C4-2B (cell line): ENCODE measurements at regions not wholly inside any gene's neighbourhood (a gene's known extent, or its start where the extent isn't known, plus 50 kb on each side); places are given as distances from the start of the nearest gene placed in this dataset.

Source experiments
- H3K27ac ChIP-seq: fragments of 450-650 bp; 2 replicates; pipeline ENCODE4 v1.5.1; 2017
- ZFX ChIP-seq: fragments of 450-650 bp; IDR thresholded peaks from 2 replicates; pipeline ENCODE4 v1.6.1; 2017
- TF ChIP-seq, protein P1 (sequence below): fragments of 450-650 bp; conservative IDR thresholded peaks from 2 replicates; pipeline ENCODE4 v1.5.1; 2017; ENCODE audit warnings: mild to moderate bottlenecking

DNA sequence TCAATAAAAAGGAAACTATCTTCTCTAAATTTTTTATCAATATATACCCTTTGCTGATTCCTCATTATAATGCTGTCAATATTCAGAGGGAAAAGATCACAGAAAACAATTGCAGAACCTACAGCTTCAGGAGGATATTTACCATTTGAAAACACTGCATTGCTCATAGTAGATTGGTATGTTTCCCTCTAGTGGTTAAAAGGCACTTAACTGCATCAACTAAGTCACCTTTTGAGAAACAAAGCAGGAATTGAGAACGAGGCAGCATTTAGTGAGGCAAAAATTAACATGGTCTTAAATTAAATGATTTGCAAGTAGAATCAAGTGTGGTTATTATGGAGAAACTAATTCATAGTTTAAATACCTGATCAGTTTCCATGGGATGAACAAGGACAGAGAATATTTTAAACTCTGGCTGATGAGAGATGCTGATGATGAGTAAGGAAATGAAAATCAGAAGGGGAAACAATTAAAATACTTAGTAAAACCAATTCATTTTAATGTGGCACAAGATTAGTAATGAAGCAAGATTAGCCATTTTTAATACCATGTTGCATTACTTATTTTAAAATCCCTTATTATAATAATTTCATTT is 642.1 kb downstream of the EPHA7 start:
- H3K27ac ChIP-seq, result no peak overlapping the region
- TF ChIP-seq ZFX, result no peak
- TF ChIP-seq, protein P1, sequence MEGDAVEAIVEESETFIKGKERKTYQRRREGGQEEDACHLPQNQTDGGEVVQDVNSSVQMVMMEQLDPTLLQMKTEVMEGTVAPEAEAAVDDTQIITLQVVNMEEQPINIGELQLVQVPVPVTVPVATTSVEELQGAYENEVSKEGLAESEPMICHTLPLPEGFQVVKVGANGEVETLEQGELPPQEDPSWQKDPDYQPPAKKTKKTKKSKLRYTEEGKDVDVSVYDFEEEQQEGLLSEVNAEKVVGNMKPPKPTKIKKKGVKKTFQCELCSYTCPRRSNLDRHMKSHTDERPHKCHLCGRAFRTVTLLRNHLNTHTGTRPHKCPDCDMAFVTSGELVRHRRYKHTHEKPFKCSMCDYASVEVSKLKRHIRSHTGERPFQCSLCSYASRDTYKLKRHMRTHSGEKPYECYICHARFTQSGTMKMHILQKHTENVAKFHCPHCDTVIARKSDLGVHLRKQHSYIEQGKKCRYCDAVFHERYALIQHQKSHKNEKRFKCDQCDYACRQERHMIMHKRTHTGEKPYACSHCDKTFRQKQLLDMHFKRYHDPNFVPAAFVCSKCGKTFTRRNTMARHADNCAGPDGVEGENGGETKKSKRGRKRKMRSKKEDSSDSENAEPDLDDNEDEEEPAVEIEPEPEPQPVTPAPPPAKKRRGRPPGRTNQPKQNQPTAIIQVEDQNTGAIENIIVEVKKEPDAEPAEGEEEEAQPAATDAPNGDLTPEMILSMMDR, result peak; percentile 69

DNA sequence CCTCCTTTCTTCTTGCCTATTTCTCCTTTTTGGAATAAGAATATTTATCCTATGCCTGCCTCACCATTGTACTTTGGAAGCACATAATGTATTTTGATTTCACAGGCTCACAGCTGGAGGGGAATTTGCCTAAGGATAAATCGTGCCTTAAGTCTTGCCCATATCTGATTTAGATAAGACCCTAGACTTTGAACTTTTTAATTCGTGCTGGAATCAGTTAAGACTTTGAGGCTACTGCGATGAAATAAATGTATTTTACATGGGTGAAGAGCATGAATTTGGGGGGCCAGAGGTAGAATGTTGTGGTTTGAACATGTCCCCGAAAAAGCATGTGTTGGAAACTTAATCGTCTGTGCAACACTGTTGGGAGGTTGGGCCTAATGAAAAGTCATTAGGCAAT is 648.8 kb downstream of the EPHA7 start:
- TF ChIP-seq ZFX, result no peak
- TF ChIP-seq, protein P1, result no peak
- H3K27ac ChIP-seq, result no peak overlapping the region

DNA sequence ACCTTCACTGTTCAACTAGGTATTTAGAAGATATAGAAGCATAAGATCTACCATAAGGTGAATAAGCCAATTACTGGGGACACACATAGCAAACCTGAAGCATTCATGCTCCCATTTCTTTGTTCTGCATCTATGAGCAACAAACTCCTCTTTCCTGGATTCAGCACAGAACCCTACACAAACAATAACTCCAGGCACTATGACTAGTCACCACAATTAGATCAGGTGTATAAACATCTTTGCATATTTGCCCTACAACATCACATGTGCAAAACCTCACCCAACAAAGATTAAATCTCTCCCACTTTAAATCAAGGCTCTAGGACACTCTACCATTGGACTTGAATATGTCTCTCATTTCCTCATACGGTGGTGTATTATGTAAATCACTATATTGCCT is 652.3 kb downstream of the EPHA7 start:
- TF ChIP-seq, protein P1, result no peak
- no peak for TF ChIP-seq ZFX
- no peak overlapping the region for H3K27ac ChIP-seq

DNA sequence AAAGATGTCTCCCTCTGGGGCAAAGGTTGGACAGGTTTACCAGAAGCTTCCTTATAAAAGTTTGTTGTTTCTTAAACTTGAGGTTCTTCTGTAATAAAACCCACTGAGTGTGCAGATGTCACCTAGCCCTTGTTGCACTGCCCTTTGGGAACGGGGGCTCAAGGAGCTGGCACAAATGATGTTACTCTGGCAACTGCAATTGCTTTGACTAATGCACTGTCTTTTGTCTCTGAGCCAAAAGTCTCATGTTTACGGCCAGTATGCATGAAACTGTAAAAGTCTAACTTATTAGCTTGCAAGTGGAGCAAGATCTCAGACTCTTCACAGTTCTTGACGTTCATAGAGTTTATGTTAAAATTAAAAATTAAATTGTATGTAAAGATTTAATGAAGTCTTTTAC is 655.7 kb downstream of the EPHA7 start:
- no peak for TF ChIP-seq ZFX
- TF ChIP-seq, protein P1, result no peak
- H3K27ac ChIP-seq, result no peak overlapping the region

DNA sequence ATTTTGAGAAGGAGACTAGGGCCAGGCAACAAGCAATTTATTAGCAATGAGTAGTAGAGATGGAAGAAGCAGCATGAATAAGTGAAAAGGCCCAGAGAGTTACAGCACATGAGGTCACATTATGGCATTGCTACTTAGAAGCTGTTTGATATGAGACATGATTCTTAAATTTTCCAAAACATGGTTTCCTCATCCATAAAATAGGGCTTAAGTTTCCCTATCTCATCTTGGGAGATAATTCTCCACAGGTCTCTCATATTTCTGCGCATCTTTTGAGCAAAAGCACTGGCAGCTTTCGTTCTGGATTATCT is 656.1 kb downstream of the EPHA7 start:
- TF ChIP-seq ZFX, result no peak
- TF ChIP-seq, protein P1, result no peak
- no peak overlapping the region for H3K27ac ChIP-seq

DNA sequence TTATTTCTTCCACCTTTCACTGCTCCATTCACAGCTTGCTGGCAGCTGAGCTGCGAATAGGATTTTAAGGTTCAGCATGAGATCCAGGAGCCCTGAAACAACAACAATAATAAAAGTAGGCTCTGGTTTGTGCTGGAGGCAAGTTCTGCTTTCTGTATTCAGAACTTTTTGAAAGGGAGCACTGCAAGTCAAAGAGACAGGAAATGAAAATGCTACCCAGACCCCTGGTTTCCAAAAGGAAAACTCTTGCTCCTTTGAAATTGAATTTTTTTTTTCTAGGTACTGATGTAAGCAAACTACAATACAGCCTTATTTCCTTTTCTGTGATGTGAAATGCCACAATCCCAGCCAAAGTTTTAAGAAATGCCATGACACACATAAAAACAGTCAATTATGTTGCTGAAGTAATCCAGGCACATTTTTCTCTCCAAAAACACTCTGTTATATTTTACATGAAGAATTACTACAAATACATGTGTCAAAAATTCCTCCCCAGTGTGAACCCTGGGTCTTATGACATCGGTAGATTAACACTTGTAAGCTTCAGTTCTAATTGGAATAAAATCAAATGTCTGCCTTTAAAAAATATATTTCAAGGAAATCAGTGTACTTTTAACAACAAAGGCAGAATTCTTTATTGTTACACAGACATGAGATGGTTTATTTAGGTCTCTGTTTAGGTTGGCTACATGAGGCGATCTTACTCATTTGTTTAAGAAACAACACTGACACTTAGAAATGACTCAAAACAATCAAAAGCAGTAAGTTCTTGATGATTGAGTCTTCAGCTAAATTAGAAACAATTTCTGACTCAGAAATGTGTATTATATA is 656.7 kb downstream of the EPHA7 start:
- TF ChIP-seq, protein P1, result no peak
- TF ChIP-seq ZFX, result no peak
- no peak overlapping the region for H3K27ac ChIP-seq

DNA sequence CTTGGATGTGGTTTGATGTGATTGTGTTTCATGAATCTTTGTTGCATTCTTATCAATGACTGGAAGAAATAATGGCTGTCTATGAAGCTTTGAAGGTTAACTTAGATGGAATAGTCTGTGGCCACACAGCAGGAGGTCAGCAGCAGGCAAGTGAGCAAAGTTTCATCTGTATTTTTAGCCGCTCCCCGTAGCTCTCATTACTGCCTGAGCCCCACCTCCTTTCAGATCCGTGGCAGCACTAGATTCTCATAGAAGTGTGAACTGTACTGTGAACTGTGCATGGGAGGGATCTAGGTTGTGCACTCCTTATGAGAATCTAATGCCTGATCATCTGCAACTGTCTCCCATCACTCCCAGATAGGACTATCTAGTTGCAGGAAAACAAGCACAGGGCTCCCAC is 660.2 kb downstream of the EPHA7 start:
- TF ChIP-seq, protein P1, result no peak
- TF ChIP-seq ZFX, result no peak

More for the DNA sequence above, 660.2 kb downstream of the EPHA7 start:
- H3K27ac ChIP-seq, result no peak overlapping the region
